VCaP (cell line): ENCODE measurements at regions not wholly inside any gene's neighbourhood (a gene's known extent, or its start where the extent isn't known, plus 50 kb on each side); places are given as distances from the start of the nearest gene placed in this dataset.

ENCODE experiments used
- H3K27ac ChIP-seq: fragments of 450-650 bp; 2 replicates; pipeline ENCODE4 v1.5.1; 2017
- TF ChIP-seq, protein P1 (sequence below): fragments of 450-650 bp; conservative IDR thresholded peaks from 2 replicates; pipeline ENCODE4 v1.5.1; 2017; ENCODE audit warnings: mild to moderate bottlenecking, moderate library complexity

GRCh38 chr3:64940596-64941348, 253.0 kb upstream of the ADAMTS9 start:
- TF ChIP-seq, protein P1, sequence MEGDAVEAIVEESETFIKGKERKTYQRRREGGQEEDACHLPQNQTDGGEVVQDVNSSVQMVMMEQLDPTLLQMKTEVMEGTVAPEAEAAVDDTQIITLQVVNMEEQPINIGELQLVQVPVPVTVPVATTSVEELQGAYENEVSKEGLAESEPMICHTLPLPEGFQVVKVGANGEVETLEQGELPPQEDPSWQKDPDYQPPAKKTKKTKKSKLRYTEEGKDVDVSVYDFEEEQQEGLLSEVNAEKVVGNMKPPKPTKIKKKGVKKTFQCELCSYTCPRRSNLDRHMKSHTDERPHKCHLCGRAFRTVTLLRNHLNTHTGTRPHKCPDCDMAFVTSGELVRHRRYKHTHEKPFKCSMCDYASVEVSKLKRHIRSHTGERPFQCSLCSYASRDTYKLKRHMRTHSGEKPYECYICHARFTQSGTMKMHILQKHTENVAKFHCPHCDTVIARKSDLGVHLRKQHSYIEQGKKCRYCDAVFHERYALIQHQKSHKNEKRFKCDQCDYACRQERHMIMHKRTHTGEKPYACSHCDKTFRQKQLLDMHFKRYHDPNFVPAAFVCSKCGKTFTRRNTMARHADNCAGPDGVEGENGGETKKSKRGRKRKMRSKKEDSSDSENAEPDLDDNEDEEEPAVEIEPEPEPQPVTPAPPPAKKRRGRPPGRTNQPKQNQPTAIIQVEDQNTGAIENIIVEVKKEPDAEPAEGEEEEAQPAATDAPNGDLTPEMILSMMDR, result no peak
- no peak overlapping the region for H3K27ac ChIP-seq

- no peak overlapping the region for H3K27ac ChIP-seq
- TF ChIP-seq, protein P1, result no peak
Observed at GRCh38 chr3:64939747-64940450, 252.1 kb upstream of the ADAMTS9 start.

DNA sequence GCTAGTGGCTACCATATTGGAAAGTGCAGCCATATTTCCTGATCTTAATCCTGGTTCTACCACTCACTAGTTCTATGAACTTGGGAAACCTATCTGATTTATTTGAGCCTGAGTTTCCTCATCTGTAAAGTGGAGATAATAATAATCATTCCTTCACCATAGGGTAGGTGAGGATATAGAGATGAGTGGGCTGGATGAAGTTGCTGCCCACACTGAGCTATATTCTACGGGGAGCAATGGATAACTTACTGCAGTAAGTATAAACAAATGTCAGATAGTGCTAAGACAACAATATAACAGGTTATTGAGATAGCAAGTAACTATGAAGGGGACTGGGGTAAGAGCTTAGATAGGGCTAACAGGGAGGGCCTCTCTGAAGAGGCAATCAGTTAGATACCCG, 251.5 kb upstream of the ADAMTS9 start:
- TF ChIP-seq, protein P1, result no peak
- H3K27ac ChIP-seq, result no peak overlapping the region

DNA sequence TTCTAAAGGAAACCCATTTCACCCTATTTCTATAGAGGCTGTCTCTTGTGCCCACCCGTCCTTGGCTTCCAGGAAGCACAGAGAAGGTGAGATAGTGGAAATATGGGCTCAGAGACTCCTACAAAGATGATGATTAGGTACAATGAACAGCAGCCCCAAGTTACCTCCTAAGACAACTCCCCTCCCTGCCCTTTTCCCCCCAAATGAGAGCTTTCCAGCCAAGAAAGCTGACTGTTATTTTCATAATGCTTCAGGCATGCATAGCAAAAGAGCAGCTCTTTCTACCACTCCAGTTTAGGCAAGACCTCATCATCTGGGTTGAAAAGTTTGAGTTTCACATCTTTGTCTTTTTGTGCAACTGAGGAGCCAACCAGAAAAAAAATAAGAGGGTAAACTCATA, 248.8 kb upstream of the ADAMTS9 start:
- no peak overlapping the region for H3K27ac ChIP-seq
- TF ChIP-seq, protein P1, result no peak

DNA sequence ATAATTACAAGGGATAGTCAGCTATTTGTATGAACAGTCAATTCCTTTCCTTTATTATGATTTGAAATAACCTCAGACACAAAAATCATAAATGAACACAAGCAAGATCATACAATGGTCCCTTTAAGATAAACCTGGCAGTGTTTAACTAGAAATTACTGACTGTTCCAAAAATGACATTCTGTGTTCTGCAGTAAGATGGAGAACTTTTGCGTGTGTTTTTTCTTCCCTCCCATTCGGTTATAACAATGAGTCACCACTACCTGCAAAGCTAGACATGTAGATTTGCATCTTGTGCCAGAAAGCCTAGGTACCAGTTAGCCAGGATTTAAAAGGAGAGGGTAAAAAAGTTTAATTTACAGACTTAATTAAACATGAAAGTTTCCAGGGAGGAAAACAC, 248.2 kb upstream of the ADAMTS9 start:
- H3K27ac ChIP-seq, result no peak overlapping the region

DNA sequence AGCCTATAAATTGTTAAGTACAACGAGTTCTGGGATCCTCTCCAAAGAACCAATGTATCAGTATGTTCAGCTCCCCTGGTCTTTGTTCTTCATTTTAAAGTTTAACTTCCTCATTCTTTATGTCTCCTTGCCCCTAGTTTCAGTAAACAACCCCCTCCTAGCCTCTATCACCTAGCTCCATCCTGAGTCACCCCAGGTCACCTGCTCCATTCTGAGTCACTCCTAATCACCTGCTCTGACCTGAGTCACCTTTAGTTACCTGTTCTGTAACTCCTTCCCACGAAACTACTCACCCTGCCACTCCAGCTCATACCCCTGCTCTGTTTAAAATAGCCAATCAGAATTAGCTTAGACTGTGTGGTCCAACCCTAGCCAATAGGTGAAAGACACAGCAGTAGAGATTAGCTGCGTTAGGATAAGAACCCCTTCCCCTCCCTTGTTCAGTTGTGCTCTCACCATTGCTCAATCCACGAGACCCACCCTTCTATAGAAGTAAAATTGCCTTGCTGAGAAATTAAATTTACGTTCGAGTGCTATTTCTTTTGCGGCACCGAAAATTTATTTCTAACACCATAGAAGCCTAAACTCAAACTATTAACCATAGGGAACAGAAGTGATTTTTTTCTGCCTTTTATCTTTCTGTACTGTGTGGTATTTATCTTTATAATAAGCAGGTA, 245.0 kb upstream of the ADAMTS9 start:
- H3K27ac ChIP-seq, result no peak overlapping the region
- TF ChIP-seq, protein P1, result no peak

More for the DNA sequence above, 248.2 kb upstream of the ADAMTS9 start:
- TF ChIP-seq, protein P1, result no peak

DNA sequence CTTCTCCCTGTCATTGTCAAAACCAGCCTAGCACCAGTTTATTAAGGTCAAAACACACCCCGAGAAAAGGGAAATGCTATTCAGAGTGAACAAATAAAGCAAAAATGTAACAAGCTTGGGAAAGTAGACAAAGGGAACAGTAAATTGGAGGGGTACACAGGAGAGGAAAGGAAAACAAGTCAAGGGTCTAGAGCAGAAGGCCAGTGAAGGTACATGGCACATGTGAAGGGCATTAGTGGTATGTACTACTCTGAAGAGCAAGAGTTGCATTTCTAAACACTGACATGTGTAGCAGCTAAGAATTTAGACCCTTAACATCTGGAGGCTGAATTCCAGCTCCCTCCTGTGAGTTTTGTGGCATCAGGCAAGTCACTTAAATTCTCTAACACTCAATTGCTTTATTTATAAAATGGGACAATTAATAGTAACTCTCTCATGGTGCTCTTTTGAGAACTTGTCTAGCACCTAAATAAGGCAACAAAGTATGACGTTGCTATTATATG, 244.3 kb upstream of the ADAMTS9 start:
- no peak overlapping the region for H3K27ac ChIP-seq
- TF ChIP-seq, protein P1, result no peak
